Keratinocyte (primary cell): ENCODE measurements at regions not wholly inside any gene's neighbourhood (a gene's known extent, or its start where the extent isn't known, plus 50 kb on each side); places are given as distances from the start of the nearest gene placed in this dataset.
A peak's percentile ranks its signal among the peaks of the same experiment; 100 is the strongest.

ENCODE experiments used
- DNase-seq: peaks from one replicate; pipeline ENCODE4 v3.0.0-alpha.2; 2011; ENCODE audit warnings: low read depth, missing footprints, low spot score
- FAIRE-seq: peaks from 2 replicates; lab custom pipeline; 2011; peaks lifted over from hg19 to GRCh38; lab: Jason Lieb, UNC
- H2AFZ ChIP-seq: 2 replicates; pipeline ENCODE4 v1.6.0; 2012; ENCODE audit warnings: low read length, control low read depth, inconsistent platforms; ENCODE audit not compliant: control insufficient read depth
- H3K27ac ChIP-seq: 2 replicates; pipeline ENCODE4 v1.5.1; 2011; ENCODE audit warnings: low read length; ENCODE audit not compliant: control insufficient read depth, insufficient read depth
- H3K27me3 ChIP-seq: 3 replicates; pipeline ENCODE4 v1.6.0; 2011; ENCODE audit warnings: low read length; ENCODE audit not compliant: control insufficient read depth, insufficient read depth; ENCODE audit errors: extremely low read depth
- H3K36me3 ChIP-seq, 2 experiments: 2 replicates in 1 of 2; 3 replicates in 1 of 2; pipeline ENCODE4 v1.5.1; 2011; ENCODE audit warnings: low read length in 2 of 2, mild to moderate bottlenecking in 1 of 2; ENCODE audit not compliant: control insufficient read depth in 2 of 2, insufficient read depth in 2 of 2; ENCODE audit errors: extremely low read depth in 1 of 2
- H3K4me1 ChIP-seq: 3 replicates; pipeline ENCODE4 v1.5.1; 2011; ENCODE audit warnings: low read length; ENCODE audit not compliant: control insufficient read depth, insufficient read depth; ENCODE audit errors: extremely low read depth
- H3K4me2 ChIP-seq: 3 replicates; pipeline ENCODE4 v1.6.0; 2011; ENCODE audit warnings: low read depth, low read length; ENCODE audit not compliant: control insufficient read depth, insufficient read depth; ENCODE audit errors: extremely low read depth
- H3K4me3 ChIP-seq, 3 experiments: fragments of 200-600 bp in 1 of 3; sonication (generic) in 1 of 3; 2 replicates in 2 of 3; 3 replicates in 1 of 3; pipeline ENCODE4 v1.5.1; 2011 to 2016; ENCODE audit warnings: low read length in 3 of 3, mild to moderate bottlenecking in 3 of 3, control low read depth in 2 of 3, inconsistent platforms in 1 of 3, low read depth in 1 of 3, mixed read lengths in 1 of 3, mixed run types in 1 of 3, moderate library complexity in 1 of 3; ENCODE audit not compliant: control insufficient read depth in 2 of 3, insufficient read depth in 2 of 3; ENCODE audit errors: extremely low read depth in 1 of 3
- H3K79me2 ChIP-seq: 2 replicates; pipeline ENCODE4 v1.6.0; 2012; ENCODE audit warnings: low read length; ENCODE audit not compliant: control insufficient read depth, insufficient read depth
- H3K9ac ChIP-seq: 3 replicates; pipeline ENCODE4 v1.6.0; 2011; ENCODE audit warnings: low read length; ENCODE audit not compliant: control insufficient read depth, insufficient read depth; ENCODE audit errors: extremely low read depth
- H3K9me1 ChIP-seq: 3 replicates; pipeline ENCODE4 v1.6.0; 2011; ENCODE audit warnings: low read length; ENCODE audit not compliant: control insufficient read depth, insufficient read depth; ENCODE audit errors: extremely low read depth
- H3K9me3 ChIP-seq: 2 replicates; pipeline ENCODE4 v1.5.1; 2012; ENCODE audit warnings: low read depth, low read length; ENCODE audit not compliant: control insufficient read depth
- H4K20me1 ChIP-seq: 3 replicates; pipeline ENCODE4 v1.6.0; 2011; ENCODE audit warnings: low read length; ENCODE audit not compliant: control insufficient read depth, insufficient read depth; ENCODE audit errors: extremely low read depth
- CTCF ChIP-seq, 3 experiments: IDR thresholded peaks in 1 of 3; conservative IDR thresholded peaks in 1 of 3; optimal IDR thresholded peaks in 1 of 3; 2 replicates in 2 of 3; 3 replicates in 1 of 3; pipeline versions ENCODE3 to v1.5.1; 2011; ENCODE audit warnings: low read length in 3 of 3, mild to moderate bottlenecking in 3 of 3, moderate library complexity in 2 of 3, control low read depth in 1 of 3, inconsistent platforms in 1 of 3; ENCODE audit not compliant: insufficient read depth in 2 of 3; ENCODE audit errors: extremely low read depth in 1 of 3
- EZH2 ChIP-seq: IDR thresholded peaks from one replicate; pipeline ENCODE4 v1.6.1; 2012; ENCODE audit warnings: inconsistent platforms, mild to moderate bottlenecking, low read length, moderate library complexity
- dilution Hi-C: fragments of 300-500 bp; cut with MboI; formaldehyde crosslinking; loops from one replicate; pipeline ENCODE4 v1.7.0; 2020; ENCODE audit warnings: low sequenced_read_pairs; ENCODE audit not compliant: extremely low pct_ligation_motif_present

GRCh38 chr6:105458084-105458483 lies 55.2 kb upstream of the PREP start:
- H3K27me3 ChIP-seq = no peaks in the 10 kb centered on the region
- DNase-seq = no peak
- H3K9ac ChIP-seq = no peak overlapping the region
- no peaks in the 10 kb centered on the region for H3K36me3 ChIP-seq
- dilution Hi-C loops = no loop called here
- TF ChIP-seq CTCF (optimal IDR thresholded peaks at IDR 0.05 in 1 of 3, IDR thresholded peaks at IDR 0.05 in 1 of 3, conservative IDR thresholded peaks at IDR 0.05 in 1 of 3; ENCODE audit: extremely low read depth in 1 of 3, insufficient read depth in 2 of 3, low read length in 3 of 3) (no peak), EZH2 (no peak)
- H3K27ac ChIP-seq = no peak overlapping the region
- no peak overlapping the region for H2AFZ ChIP-seq
- no peak overlapping the region for H3K4me2 ChIP-seq
- no peaks in the 10 kb centered on the region for H3K79me2 ChIP-seq
- H3K9me1 ChIP-seq = no peaks in the 10 kb centered on the region
- H3K4me1 ChIP-seq = peaks cover 12% of the 10 kb centered on the region
- H3K9me3 ChIP-seq = peaks cover 1% of the 10 kb centered on the region
- H4K20me1 ChIP-seq = no peaks in the 10 kb centered on the region
- no peak for FAIRE-seq
- no peak overlapping the region for H3K4me3 ChIP-seq

- TF ChIP-seq EZH2 (no peak), CTCF (optimal IDR thresholded peaks at IDR 0.05 in 1 of 3, IDR thresholded peaks at IDR 0.05 in 1 of 3, conservative IDR thresholded peaks at IDR 0.05 in 1 of 3; ENCODE audit: extremely low read depth in 1 of 3, insufficient read depth in 2 of 3, low read length in 3 of 3) (no peak)
- no peak overlapping the region for H3K4me2 ChIP-seq
Measured at GRCh38 chr6:105453968-105454367, 51.1 kb upstream of the PREP start.

More at GRCh38 chr6:105453968-105454367, 51.1 kb upstream of the PREP start:
- no peaks in the 10 kb centered on the region for H3K9me3 ChIP-seq
- no peaks in the 10 kb centered on the region for H3K9me1 ChIP-seq
- H3K36me3 ChIP-seq = no peaks in the 10 kb centered on the region
- H3K79me2 ChIP-seq = no peaks in the 10 kb centered on the region
- H3K4me3 ChIP-seq = no peak overlapping the region
- dilution Hi-C loops = no loop called here
- no peaks in the 10 kb centered on the region for H4K20me1 ChIP-seq
- peak overlapping the region; percentile 5 for H2AFZ ChIP-seq
- no peak overlapping the region for H3K9ac ChIP-seq
- no peak for FAIRE-seq
- no peak overlapping the region for H3K27ac ChIP-seq
- H3K27me3 ChIP-seq = no peaks in the 10 kb centered on the region
- H3K4me1 ChIP-seq = peaks cover 3% of the 10 kb centered on the region
- no peak for DNase-seq
